SK-N-SH (cell line): ENCODE measurements at regions not wholly inside any gene's neighbourhood (a gene's known extent, or its start where the extent isn't known, plus 50 kb on each side); places are given as distances from the start of the nearest gene placed in this dataset.

Experiments used
- CTCF ChIA-PET: fragments of 300-600, 350-600 bp; formaldehyde crosslinking; extraction: SDS; loops from one replicate; lab custom pipeline; 2021; lab: Yijun Ruan, JAX
- POLR2A ChIA-PET: fragments of 350-600 bp; sonication (Branson Sonifier 250); formaldehyde crosslinking; extraction: SDS; loops from one replicate; lab custom pipeline; 2020; ENCODE audit warnings: antibody characterized with exemption, inconsistent platforms; lab: Yijun Ruan, JAX
- DNase-seq: peaks from one replicate; pipeline ENCODE4 v3.0.0; 2012
- H2AFZ ChIP-seq: fragments of 200-600 bp; sonication (generic); 2 replicates; pipeline ENCODE4 v1.8.1; 2016; ENCODE audit warnings: antibody characterized with exemption, mild to moderate bottlenecking, low read depth
- H3F3A ChIP-seq: fragments of 200-600 bp; sonication (generic); replicated peaks from 2 replicates; pipeline ENCODE3; 2016; ENCODE audit warnings: antibody characterized with exemption, mild to moderate bottlenecking; ENCODE audit not compliant: insufficient read depth
- H3K27ac ChIP-seq, 2 experiments: fragments of 200-500 bp in 1 of 2; fragments of 200-600 bp in 1 of 2; sonication (Bioruptor generic) in 1 of 2; sonication (generic), shearing (Covaris generic) in 1 of 2; 2 replicates each; pipeline versions ENCODE4 v1.5.1 to v1.6.1; 2014 to 2016; ENCODE audit warnings: low read depth in 2 of 2, inconsistent platforms in 1 of 2, low read length in 1 of 2, mild to moderate bottlenecking in 1 of 2, mixed read lengths in 1 of 2
- H3K27me3 ChIP-seq: fragments of 200-600 bp; sonication (generic), shearing (Covaris generic); 2 replicates; pipeline ENCODE4 v1.6.1; 2016; ENCODE audit warnings: mixed run types; ENCODE audit not compliant: insufficient read depth
- H3K36me3 ChIP-seq, 2 experiments: fragments of 200-500 bp in 1 of 2; fragments of 200-600 bp in 1 of 2; sonication (Bioruptor generic) in 1 of 2; sonication (generic) in 1 of 2; replicated peaks in 1 of 2; 2 replicates each; pipeline versions ENCODE3 to v1.5.1; 2014 to 2016; ENCODE audit warnings: low read length in 1 of 2, mild to moderate bottlenecking in 1 of 2; ENCODE audit not compliant: insufficient read depth in 2 of 2, control insufficient read depth in 1 of 2
- H3K4me1 ChIP-seq, 2 experiments: fragments of 200-500 bp in 1 of 2; fragments of 200-600 bp in 1 of 2; sonication (Bioruptor generic) in 1 of 2; sonication (generic), shearing (Covaris generic) in 1 of 2; 2 replicates each; pipeline versions ENCODE4 v1.5.1 to v1.6.1; 2014 to 2016; ENCODE audit warnings: low read depth in 1 of 2, low read length in 1 of 2, mixed run types in 1 of 2; ENCODE audit not compliant: insufficient read depth in 2 of 2, control insufficient read depth in 1 of 2
- H3K4me2 ChIP-seq: fragments of 200-600 bp; sonication (generic), shearing (Covaris generic); 2 replicates; pipeline ENCODE4 v1.6.1; 2017; ENCODE audit warnings: mixed run types
- H3K4me3 ChIP-seq, 2 experiments: fragments of 200-500 bp in 1 of 2; fragments of 200-600 bp in 1 of 2; sonication (Bioruptor generic) in 1 of 2; sonication (generic), shearing (Covaris generic) in 1 of 2; 2 replicates each; pipeline versions ENCODE4 v1.5.1 to v1.8.1; 2014 to 2016; ENCODE audit warnings: low read depth in 2 of 2, inconsistent platforms in 1 of 2, low read length in 1 of 2, mild to moderate bottlenecking in 1 of 2, mixed read lengths in 1 of 2, moderate library complexity in 1 of 2
- H3K79me2 ChIP-seq: fragments of 200-600 bp; sonication (generic); 2 replicates; pipeline ENCODE4 v1.8.1; 2017; ENCODE audit warnings: mild to moderate bottlenecking; ENCODE audit not compliant: insufficient read depth
- H3K9ac ChIP-seq: fragments of 200-600 bp; sonication (generic); 2 replicates; pipeline ENCODE4 v1.6.1; 2017; ENCODE audit warnings: mixed run types
- H3K9me2 ChIP-seq: fragments of 200-600 bp; sonication (generic); 2 replicates; pipeline ENCODE4 v1.6.1; 2017; ENCODE audit warnings: mixed run types
- H3K9me3 ChIP-seq: fragments of 200-600 bp; sonication (generic); 2 replicates; pipeline ENCODE4 v1.6.1; 2017; ENCODE audit warnings: mixed run types, mild to moderate bottlenecking, moderate library complexity
- H4K20me1 ChIP-seq: fragments of 200-600 bp; sonication (generic); 2 replicates; pipeline ENCODE4 v1.6.1; 2017; ENCODE audit warnings: mild to moderate bottlenecking, mixed run types; ENCODE audit not compliant: insufficient read depth
- ELF1 ChIP-seq: IDR thresholded peaks from 2 replicates; pipeline ENCODE4 v1.4.0; 2012
- FOSL2 ChIP-seq: IDR thresholded peaks from 2 replicates; pipeline ENCODE4 v1.4.0; 2012; ENCODE audit warnings: low read depth, mild to moderate bottlenecking, moderate library complexity, borderline replicate concordance
- FOXJ3 ChIP-seq: sonication (generic); formaldehyde crosslinking; IDR thresholded peaks from 2 replicates; pipeline ENCODE4 v1.5.1; 2020; ENCODE audit warnings: mild to moderate bottlenecking, missing genetic modification reagents
- JUND ChIP-seq: IDR thresholded peaks from 2 replicates; pipeline ENCODE4 v1.4.0; 2012
- MEF2A ChIP-seq: IDR thresholded peaks from 2 replicates; pipeline ENCODE4 v1.4.0; 2012; ENCODE audit warnings: low read depth, borderline replicate concordance
- MXI1 ChIP-seq: IDR thresholded peaks from 2 replicates; pipeline ENCODE4 v1.6.1; 2012; ENCODE audit warnings: mild to moderate bottlenecking, low read depth, low read length, improper control_type of control experiment
- NFIC ChIP-seq: IDR thresholded peaks from 2 replicates; pipeline ENCODE4 v1.4.0; 2012; ENCODE audit warnings: borderline replicate concordance
- PBX3 ChIP-seq: IDR thresholded peaks from 2 replicates; pipeline ENCODE4; 2012
- POLR2AphosphoS5 ChIP-seq: IDR thresholded peaks from 2 replicates; pipeline ENCODE4 v1.6.1; 2012; ENCODE audit warnings: low read depth, low read length
- RAD21 ChIP-seq: IDR thresholded peaks from 2 replicates; pipeline ENCODE4 v1.6.1; 2012; ENCODE audit warnings: mild to moderate bottlenecking, low read length
- REST ChIP-seq: IDR thresholded peaks from 2 replicates; pipeline ENCODE4 v1.6.1; 2012; ENCODE audit warnings: mild to moderate bottlenecking, low read depth, low read length, moderate library complexity
- RFX5 ChIP-seq: IDR thresholded peaks from 2 replicates; pipeline ENCODE4 v1.6.1; 2012; ENCODE audit warnings: mild to moderate bottlenecking, improper control_type of control experiment, low read length
- RXRA ChIP-seq: IDR thresholded peaks from 2 replicates; pipeline ENCODE4 v1.4.0; 2012; ENCODE audit warnings: low read depth, mild to moderate bottlenecking, borderline replicate concordance
- TAF1 ChIP-seq: IDR thresholded peaks from 2 replicates; pipeline ENCODE4 v1.6.1; 2012; ENCODE audit warnings: low read depth, mild to moderate bottlenecking, low read length, moderate library complexity, borderline replicate concordance
- TCF12 ChIP-seq: IDR thresholded peaks from 2 replicates; pipeline ENCODE4 v1.4.0; 2012
- TEAD4 ChIP-seq: IDR thresholded peaks from 2 replicates; pipeline ENCODE4 v1.4.0; 2012; ENCODE audit warnings: mild to moderate bottlenecking, borderline replicate concordance; ENCODE audit not compliant: insufficient read depth
- USF2 ChIP-seq: fragments of 150-350 bp; IDR thresholded peaks from 2 replicates; pipeline ENCODE4 v1.6.1; 2017; ENCODE audit warnings: antibody characterized with exemption, low read length, low read depth, borderline replicate concordance

- no peaks in the 10 kb centered on the region for H3F3A ChIP-seq
- ChIA-PET POLR2A (no interaction called here), CTCF (no interaction called here)
- no peak for DNase-seq
- no peaks in the 10 kb centered on the region for H3K79me2 ChIP-seq
- H3K9me2 ChIP-seq: no peaks in the 10 kb centered on the region
- H4K20me1 ChIP-seq: no peaks in the 10 kb centered on the region
- no peak for TF ChIP-seq ELF1
- no peak for TF ChIP-seq FOXJ3 (CRISPR knock-in tag)
- TF ChIP-seq POLR2AphosphoS5: no peak
- TF ChIP-seq NFIC: no peak
- TF ChIP-seq TCF12: no peak
- TF ChIP-seq USF2: no peak
- TF ChIP-seq MEF2A: no peak
- no peak for TF ChIP-seq RFX5
- TF ChIP-seq RAD21: no peak
- no peak for TF ChIP-seq MXI1
- TF ChIP-seq TEAD4: no peak
- TF ChIP-seq REST: no peak
- TF ChIP-seq PBX3: no peak
- no peaks in the 10 kb centered on the region for H3K9me3 ChIP-seq
- H3K27ac ChIP-seq: no peak overlapping the region
- H3K9ac ChIP-seq: no peak overlapping the region
- H3K36me3 ChIP-seq: no peaks in the 10 kb centered on the region
- H3K4me2 ChIP-seq: no peak overlapping the region
- no peaks in the 10 kb centered on the region for H3K4me1 ChIP-seq
- no peak overlapping the region for H3K4me3 ChIP-seq
- no peak overlapping the region for H2AFZ ChIP-seq
- no peaks in the 10 kb centered on the region for H3K27me3 ChIP-seq
Measured at GRCh38 chr4:97360733-97361132, 782.5 kb downstream of the STPG2 start.

GRCh38 chr4:97367878-97368277 lies 775.4 kb downstream of the STPG2 start:
- no peaks in the 10 kb centered on the region for H3K27me3 ChIP-seq
- CTCF ChIA-PET: no interaction called here
- H3K79me2 ChIP-seq: no peaks in the 10 kb centered on the region
- peaks cover 0 to 4% of the 10 kb centered on the region in 2 experiments; a peak in 1 of 4 replicates for H3K4me1 ChIP-seq
- POLR2A ChIA-PET: no interaction called here
- no peak overlapping the region for H3K9ac ChIP-seq
- H3K9me3 ChIP-seq: no peaks in the 10 kb centered on the region
- TF ChIP-seq RXRA: 0 out of 2 replicates have a peak, but pooled peaks have one; percentile 21
- no peak for TF ChIP-seq RFX5
- TF ChIP-seq TEAD4: no peak
- peak; percentile 81 for TF ChIP-seq NFIC
- peak; percentile 60; the same call in 1 of the 2 replicates for TF ChIP-seq FOSL2
- no peak for TF ChIP-seq TAF1
- TF ChIP-seq JUND: peak; percentile 59; the same call in 1 of the 2 replicates
- H3K4me2 ChIP-seq: no peak overlapping the region
- DNase-seq: no peak
- 0 out of 4 replicates have a peak overlapping the region, but pooled peaks of 1 of the 2 experiments have one; percentile 11 for H3K27ac ChIP-seq
- H3K4me3 ChIP-seq: no peak overlapping the region
- H2AFZ ChIP-seq: peak overlapping the region; percentile 33; the same call in 1 of the 2 replicates
- H4K20me1 ChIP-seq: no peaks in the 10 kb centered on the region
- no peaks in the 10 kb centered on the region for H3F3A ChIP-seq
- no peaks in the 10 kb centered on the region for H3K9me2 ChIP-seq
- no peaks in the 10 kb centered on the region for H3K36me3 ChIP-seq
